Endothelial cell of umbilical vein (primary cell): ENCODE measurements at regions not wholly inside any gene's neighbourhood (a gene's known extent, or its start where the extent isn't known, plus 50 kb on each side); places are given as distances from the start of the nearest gene placed in this dataset.

ENCODE experiments used
- BruUV-seq: library from RNA; stranded (reverse); fragments of 400-500 nt; replicated peaks from 2 replicates; lab custom pipeline; 2021; lab: Mats Ljungman, UMichigan
- CTCF ChIA-PET: fragments of 300-600, 350-600 bp; sonication (Branson Sonifier 250); formaldehyde crosslinking; loops from one replicate; lab custom pipeline; 2021; ENCODE audit warnings: antibody characterized with exemption, inconsistent platforms; lab: Charles Lee
- POLR2A ChIA-PET: fragments of 300-600, 350-600 bp; sonication (Branson Sonifier 250); formaldehyde crosslinking; loops from one replicate; lab custom pipeline; 2021; ENCODE audit warnings: antibody characterized with exemption, inconsistent platforms; lab: Charles Lee
- DNase-seq: peaks from one replicate; pipeline ENCODE4 v3.0.0-alpha.2; 2011; ENCODE audit warnings: low read depth, low spot score
- FAIRE-seq: peaks from 2 replicates; lab custom pipeline; 2011; peaks lifted over from hg19 to GRCh38; lab: Jason Lieb, UNC
- H2AFZ ChIP-seq: 2 replicates; pipeline ENCODE4 v1.6.0; 2012; ENCODE audit warnings: low read depth, low read length, control low read depth, inconsistent platforms
- H3K27ac ChIP-seq: 2 replicates; pipeline ENCODE4 v1.5.1; 2011; ENCODE audit warnings: low read depth, mild to moderate bottlenecking, control low read depth, low read length, moderate library complexity; ENCODE audit not compliant: insufficient read depth
- H3K27me3 ChIP-seq, 2 experiments: 2 replicates each; pipeline versions ENCODE4 v1.6.0 to v1.6.1; 2011; ENCODE audit warnings: low read length in 2 of 2, mixed read lengths in 1 of 2; ENCODE audit not compliant: control insufficient read depth in 2 of 2, insufficient read depth in 2 of 2
- H3K36me3 ChIP-seq, 2 experiments: 2 replicates in 1 of 2; 3 replicates in 1 of 2; pipeline ENCODE4 v1.5.1; 2011; ENCODE audit warnings: low read length in 2 of 2, mild to moderate bottlenecking in 1 of 2, moderate library complexity in 1 of 2; ENCODE audit not compliant: control insufficient read depth in 2 of 2, insufficient read depth in 2 of 2; ENCODE audit errors: extremely low read depth in 1 of 2
- H3K4me1 ChIP-seq: 3 replicates; pipeline ENCODE4 v1.5.1; 2011; ENCODE audit warnings: mild to moderate bottlenecking, low read length; ENCODE audit not compliant: control insufficient read depth, insufficient read depth; ENCODE audit errors: extremely low read depth
- H3K4me2 ChIP-seq: 2 replicates; pipeline ENCODE4 v1.6.1; 2011; ENCODE audit warnings: low read length, control low read depth, mixed read lengths; ENCODE audit not compliant: insufficient read depth
- H3K4me3 ChIP-seq, 3 experiments: fragments of 200-600 bp in 1 of 3; sonication (generic), shearing (Covaris generic) in 1 of 3; replicated peaks in 1 of 3; 2 replicates each; pipeline ENCODE4 v1.5.1; 2011 to 2016; ENCODE audit warnings: control low read depth in 3 of 3, low read length in 3 of 3, mild to moderate bottlenecking in 2 of 3, inconsistent platforms in 1 of 3, low read depth in 1 of 3, moderate library complexity in 1 of 3; ENCODE audit not compliant: insufficient read depth in 1 of 3
- H3K79me2 ChIP-seq: 2 replicates; pipeline ENCODE4 v1.6.0; 2012; ENCODE audit warnings: low read length, inconsistent platforms; ENCODE audit not compliant: control insufficient read depth, insufficient read depth
- H3K9ac ChIP-seq: replicated peaks from 2 replicates; pipeline ENCODE3; 2011; ENCODE audit warnings: low read length, control low read depth; ENCODE audit not compliant: insufficient read depth; ENCODE audit errors: extremely low read depth
- H3K9me1 ChIP-seq: replicated peaks from 3 replicates; pipeline ENCODE4 v1.6.0; 2011; ENCODE audit warnings: mild to moderate bottlenecking, low read length; ENCODE audit not compliant: control insufficient read depth, insufficient read depth; ENCODE audit errors: extremely low read depth
- H3K9me3 ChIP-seq: replicated peaks from 2 replicates; pipeline ENCODE4 v1.5.1; 2012; ENCODE audit warnings: low read length, inconsistent platforms; ENCODE audit not compliant: control insufficient read depth, insufficient read depth
- H4K20me1 ChIP-seq: replicated peaks from 2 replicates; pipeline ENCODE3; 2011; ENCODE audit warnings: mild to moderate bottlenecking, low read length; ENCODE audit not compliant: control insufficient read depth, insufficient read depth; ENCODE audit errors: extremely low read depth
- EZH2 ChIP-seq: IDR thresholded peaks from 2 replicates; pipeline ENCODE4 v1.6.1; 2012; ENCODE audit warnings: borderline replicate concordance, low read depth, mild to moderate bottlenecking, moderate library complexity, low read length, inconsistent platforms; ENCODE audit not compliant: severe bottlenecking
- FOS ChIP-seq: IDR thresholded peaks from 2 replicates; pipeline ENCODE4 v1.6.1; 2011; ENCODE audit warnings: mild to moderate bottlenecking, low read length, moderate library complexity, borderline replicate concordance; ENCODE audit not compliant: insufficient read depth
- JUN ChIP-seq: IDR thresholded peaks from 2 replicates; pipeline ENCODE4 v1.6.1; 2011; ENCODE audit warnings: borderline replicate concordance, low read depth; ENCODE audit not compliant: insufficient read length, insufficient read depth
- MYC ChIP-seq: IDR thresholded peaks from one replicate; pipeline ENCODE4 v1.6.1; 2011; ENCODE audit warnings: mild to moderate bottlenecking, low read depth, low read length
- POLR2A ChIP-seq: IDR thresholded peaks from 2 replicates; pipeline ENCODE4 v1.6.1; 2012; ENCODE audit warnings: low read depth, mild to moderate bottlenecking, control low read depth, low read length
- dilution Hi-C: fragments of 300-500 bp; cut with MboI; formaldehyde crosslinking; loops from one replicate; pipeline ENCODE4 v1.15.0; 2019; ENCODE audit warnings: low sequenced_read_pairs; ENCODE audit not compliant: extremely low pct_ligation_motif_present
- intact Hi-C: fragments of 100-400 bp; cut with micrococcal nuclease; formaldehyde crosslinking; loops from one replicate; pipeline ENCODE4 v1.10.0; 2022

DNA sequence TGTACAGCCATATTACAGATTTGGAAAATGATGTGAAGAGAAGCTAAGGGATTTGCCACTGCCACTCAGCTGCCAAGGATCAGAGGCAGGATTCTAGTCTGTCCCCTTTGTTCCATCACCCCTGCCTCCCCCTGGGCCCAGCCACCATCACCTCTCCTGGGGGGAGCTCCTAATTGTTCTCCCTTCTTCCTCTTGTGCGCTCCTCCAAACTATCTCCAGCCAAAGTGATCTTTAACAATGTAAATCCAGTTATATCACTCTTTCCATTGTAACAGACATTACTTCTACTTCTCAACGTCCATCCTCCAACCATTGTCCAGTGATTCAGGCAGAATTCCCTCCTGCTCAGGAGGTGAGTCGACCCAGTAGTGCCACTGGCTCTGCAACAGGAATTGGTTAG lies 164.1 kb downstream of the PLPP3 start:
- dilution Hi-C loops (no loop called here), intact Hi-C loops (loop anchor here (5.0 kb wide), 1 partner anchor 42 kb away; no protein-coding TSS in a partner anchor)
- Histone ChIP-seq H3K4me2 (no peak overlapping the region), H4K20me1 (no peaks in the 10 kb centered on the region), H3K79me2 (no peaks in the 10 kb centered on the region), H3K4me3 (no peak overlapping the region), H3K9me3 (no peaks in the 10 kb centered on the region), H3K9ac (no peak overlapping the region), H3K27ac (no peak overlapping the region), H3K4me1 (peaks cover 32% of the 10 kb centered on the region), H3K27me3 (no peaks in the 10 kb centered on the region), H2AFZ (no peak overlapping the region), H3K36me3 (no peaks in the 10 kb centered on the region), H3K9me1 (no peaks in the 10 kb centered on the region)
- CTCF ChIA-PET, result no interaction called here
- no peak for TF ChIP-seq POLR2A
- TF ChIP-seq EZH2, result no peak
- TF ChIP-seq JUN, result no peak
- TF ChIP-seq FOS, result no peak
- TF ChIP-seq MYC, result no peak
- POLR2A ChIA-PET, result no interaction called here
- DNase-seq (no peak), FAIRE-seq (no peak)
- BruUV-seq, result no TSS peak

DNA sequence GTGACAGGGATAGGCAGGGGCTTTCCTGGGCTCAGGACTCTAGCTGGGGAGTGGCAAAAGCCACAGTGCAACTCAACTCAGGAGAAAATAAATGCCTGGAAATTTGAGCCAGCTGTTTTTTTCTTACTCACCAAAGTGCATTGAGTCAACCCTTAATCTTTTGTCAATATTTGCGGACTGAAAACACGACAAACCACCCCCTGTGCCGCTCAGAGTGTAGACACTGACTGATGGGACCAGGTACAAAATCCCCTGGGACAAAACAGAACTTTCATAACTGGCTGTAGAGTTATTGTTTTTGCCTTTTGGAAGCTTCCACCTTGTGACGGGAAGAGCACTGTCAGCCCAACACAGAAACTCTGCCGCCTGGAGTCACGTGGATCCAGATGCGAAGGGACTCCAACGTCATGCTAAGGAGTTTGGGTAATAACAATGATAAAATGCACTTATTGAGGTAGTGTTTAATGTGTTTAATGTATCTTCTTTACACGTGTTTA lies 164.6 kb downstream of the PLPP3 start:
- no peaks in the 10 kb centered on the region for H3K9me1 ChIP-seq
- ChIA-PET POLR2A (no interaction called here), CTCF (no interaction called here)
- no peaks in the 10 kb centered on the region for H4K20me1 ChIP-seq
- H3K36me3 ChIP-seq, result no peaks in the 10 kb centered on the region
- no peak overlapping the region for H3K27ac ChIP-seq
- no peak for FAIRE-seq
- H3K4me2 ChIP-seq, result no peak overlapping the region
- no peak for TF ChIP-seq JUN
- H3K27me3 ChIP-seq, result no peaks in the 10 kb centered on the region
- BruUV-seq, result no TSS peak
- no peak overlapping the region for H3K9ac ChIP-seq
- no peak overlapping the region for H2AFZ ChIP-seq
- intact Hi-C loops, result loop anchor here (5.0 kb wide), 3 partner anchors 43 to 1037 kb away; no protein-coding TSS in a partner anchor
- H3K4me3 ChIP-seq, result no peak overlapping the region
- peaks cover 32% of the 10 kb centered on the region for H3K4me1 ChIP-seq
- no peak for DNase-seq
- no peaks in the 10 kb centered on the region for H3K9me3 ChIP-seq
- H3K79me2 ChIP-seq, result no peaks in the 10 kb centered on the region
- dilution Hi-C loops, result no loop called here
